ENCODE measurements at regions not wholly inside any gene's neighbourhood (a gene's known extent, or its start where the extent isn't known, plus 50 kb on each side); places are given as distances from the start of the nearest gene placed in this dataset.
"Not testable (repeated sequence)": the region's sequence is repeated elsewhere in the genome, so short reads cannot be mapped to it uniquely, and the experiment has no call there.

- ChIA-PET CTCF (no interaction called here), POLR2A (no interaction called here)
Observed at GRCh38 chr1:4485398-4485797, 169.0 kb upstream of the AJAP1 start.

GRCh38 chr1:4485878-4486277 is 168.5 kb upstream of the AJAP1 start:
- CTCF ChIA-PET, result no interaction called here
- POLR2A ChIA-PET, result no interaction called here

GRCh38 chr1:4486408-4487120 is 167.8 kb upstream of the AJAP1 start:
- ChIA-PET POLR2A (no interaction called here), CTCF (no interaction called here)

GRCh38 chr1:4488018-4488417 is 166.4 kb upstream of the AJAP1 start:
- CTCF ChIA-PET, result no interaction called here
- POLR2A ChIA-PET, result no interaction called here

- POLR2A ChIA-PET, result no interaction called here
- CTCF ChIA-PET, result no interaction called here
Observed at GRCh38 chr1:4489486-4489885, 164.9 kb upstream of the AJAP1 start.

GRCh38 chr1:4489992-4490391 is 164.4 kb upstream of the AJAP1 start:
- POLR2A ChIA-PET, result not testable (repeated sequence)
- CTCF ChIA-PET, result interaction anchor here (1.3 kb wide), 1 partner anchor 12 kb away, joined by 3 read pairs; no protein-coding TSS in a partner anchor

- POLR2A ChIA-PET, result no interaction called here
- CTCF ChIA-PET, result no interaction called here
Observed at GRCh38 chr1:4494027-4494426, 160.4 kb upstream of the AJAP1 start.

- POLR2A ChIA-PET, result no interaction called here
- CTCF ChIA-PET, result no interaction called here
Observed at GRCh38 chr1:4494558-4494957, 159.9 kb upstream of the AJAP1 start.

- ChIA-PET POLR2A (no interaction called here), CTCF (no interaction called here)
Observed at GRCh38 chr1:4495809-4496208, 158.6 kb upstream of the AJAP1 start.

- POLR2A ChIA-PET, result no interaction called here
- CTCF ChIA-PET, result interaction anchor here (0.7 kb wide), 1 partner anchor 1501 kb away, joined by 6 read pairs; no protein-coding TSS in a partner anchor
Observed at GRCh38 chr1:4500441-4500840, 154.0 kb upstream of the AJAP1 start.

- POLR2A ChIA-PET, result no interaction called here
- CTCF ChIA-PET, result no interaction called here
Observed at GRCh38 chr1:4506591-4506990, 147.8 kb upstream of the AJAP1 start.

GRCh38 chr1:4509206-4509605 is 145.2 kb upstream of the AJAP1 start:
- POLR2A ChIA-PET, result no interaction called here
- CTCF ChIA-PET, result no interaction called here

- ChIA-PET POLR2A (no interaction called here), CTCF (interaction anchor here (1.1 kb wide), 1 partner anchor 18 kb away, joined by 3 read pairs; no protein-coding TSS in a partner anchor)
Observed at GRCh38 chr1:4510276-4510691, 144.1 kb upstream of the AJAP1 start.

- ChIA-PET POLR2A (no interaction called here), CTCF (interaction anchor here (1.1 kb wide), 1 partner anchor 20 kb away, joined by 3 read pairs; no protein-coding TSS in a partner anchor)
Observed at GRCh38 chr1:4511374-4511773, 143.0 kb upstream of the AJAP1 start.

- ChIA-PET CTCF (no interaction called here), POLR2A (no interaction called here)
Observed at GRCh38 chr1:4512636-4513035, 141.8 kb upstream of the AJAP1 start.

GRCh38 chr1:4513685-4514084 is 140.7 kb upstream of the AJAP1 start:
- ChIA-PET CTCF (no interaction called here), POLR2A (no interaction called here)

- CTCF ChIA-PET, result no interaction called here
- POLR2A ChIA-PET, result no interaction called here
Observed at GRCh38 chr1:4515727-4516289, 138.6 kb upstream of the AJAP1 start.

GRCh38 chr1:4516596-4516995 is 137.8 kb upstream of the AJAP1 start:
- POLR2A ChIA-PET, result no interaction called here
- CTCF ChIA-PET, result no interaction called here

- POLR2A ChIA-PET, result no interaction called here
- CTCF ChIA-PET, result no interaction called here
Observed at GRCh38 chr1:4517186-4517954, 137.0 kb upstream of the AJAP1 start.

GRCh38 chr1:4518621-4519020 is 135.8 kb upstream of the AJAP1 start:
- ChIA-PET CTCF (no interaction called here), POLR2A (no interaction called here)

GRCh38 chr1:4519954-4520353 is 134.5 kb upstream of the AJAP1 start:
- ChIA-PET CTCF (no interaction called here), POLR2A (no interaction called here)
